Chondrocyte (in vitro differentiated cells): ENCODE measurements at regions not wholly inside any gene's neighbourhood (a gene's known extent, or its start where the extent isn't known, plus 50 kb on each side); places are given as distances from the start of the nearest gene placed in this dataset.

Experiments used
- DNase-seq: peaks from one replicate; pipeline ENCODE4 v3.0.0; 2021; ENCODE audit warnings: mixed read lengths, low spot score
- H3K27ac Mint-ChIP-seq: one replicate; pipeline ENCODE4 v1.8.0; 2021; ENCODE audit warnings: mild to moderate bottlenecking, moderate library complexity, mixed read lengths; ENCODE audit not compliant: unreplicated experiment
- H3K27me3 Mint-ChIP-seq: 2 replicates; pipeline ENCODE4 v1.8.0; 2021; ENCODE audit warnings: low read depth, mixed read lengths
- H3K36me3 Mint-ChIP-seq: 2 replicates; pipeline ENCODE4 v1.8.0; 2021; ENCODE audit warnings: low read depth, mixed read lengths
- H3K4me1 Mint-ChIP-seq: 2 replicates; pipeline ENCODE4 v1.8.0; 2021; ENCODE audit warnings: low read depth, mild to moderate bottlenecking, mixed read lengths
- H3K4me3 Mint-ChIP-seq: one replicate; pipeline ENCODE4 v1.8.0; 2021; ENCODE audit warnings: mild to moderate bottlenecking, moderate library complexity, mixed read lengths; ENCODE audit not compliant: unreplicated experiment
- H3K9me3 Mint-ChIP-seq: 2 replicates; pipeline ENCODE4 v1.8.0; 2021; ENCODE audit warnings: low read depth, mixed read lengths
- TF ChIP-seq, protein P1 (sequence below): fragments of 200-600 bp; sonication (generic); IDR thresholded peaks from 2 replicates; pipeline ENCODE4 v1.5.0; 2021; ENCODE audit warnings: antibody characterized with exemption, mild to moderate bottlenecking, moderate library complexity

DNA sequence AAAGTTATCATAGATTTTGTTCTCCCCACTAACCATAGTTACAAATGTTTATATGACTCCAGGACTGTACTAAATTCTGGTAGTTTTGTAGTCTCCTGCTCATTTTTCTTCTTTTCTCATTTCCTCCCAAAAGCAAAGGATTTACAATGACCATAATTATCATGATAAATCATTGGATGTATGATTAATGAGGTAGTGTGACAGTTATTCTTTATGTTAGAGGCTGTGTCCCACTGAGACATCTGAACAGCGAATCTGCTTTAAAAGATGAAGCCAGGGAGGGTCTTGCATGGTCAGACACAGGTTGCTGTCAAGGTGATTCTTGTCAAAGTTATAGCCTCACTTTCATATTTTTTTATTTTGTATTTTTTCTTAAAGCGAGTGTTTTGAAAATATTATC lies 285.2 kb upstream of the STXBP5 start:
- Mint-ChIP-seq H3K36me3 (no peaks in the 10 kb centered on the region), H3K27ac (no peak overlapping the region), H3K4me1 (peaks cover 25% of the 10 kb centered on the region), H3K9me3 (peaks cover 14% of the 10 kb centered on the region), H3K4me3 (no peak overlapping the region), H3K27me3 (no peaks in the 10 kb centered on the region)
- DNase-seq, result no peak
- TF ChIP-seq, protein P1, sequence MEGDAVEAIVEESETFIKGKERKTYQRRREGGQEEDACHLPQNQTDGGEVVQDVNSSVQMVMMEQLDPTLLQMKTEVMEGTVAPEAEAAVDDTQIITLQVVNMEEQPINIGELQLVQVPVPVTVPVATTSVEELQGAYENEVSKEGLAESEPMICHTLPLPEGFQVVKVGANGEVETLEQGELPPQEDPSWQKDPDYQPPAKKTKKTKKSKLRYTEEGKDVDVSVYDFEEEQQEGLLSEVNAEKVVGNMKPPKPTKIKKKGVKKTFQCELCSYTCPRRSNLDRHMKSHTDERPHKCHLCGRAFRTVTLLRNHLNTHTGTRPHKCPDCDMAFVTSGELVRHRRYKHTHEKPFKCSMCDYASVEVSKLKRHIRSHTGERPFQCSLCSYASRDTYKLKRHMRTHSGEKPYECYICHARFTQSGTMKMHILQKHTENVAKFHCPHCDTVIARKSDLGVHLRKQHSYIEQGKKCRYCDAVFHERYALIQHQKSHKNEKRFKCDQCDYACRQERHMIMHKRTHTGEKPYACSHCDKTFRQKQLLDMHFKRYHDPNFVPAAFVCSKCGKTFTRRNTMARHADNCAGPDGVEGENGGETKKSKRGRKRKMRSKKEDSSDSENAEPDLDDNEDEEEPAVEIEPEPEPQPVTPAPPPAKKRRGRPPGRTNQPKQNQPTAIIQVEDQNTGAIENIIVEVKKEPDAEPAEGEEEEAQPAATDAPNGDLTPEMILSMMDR, result no peak

DNA sequence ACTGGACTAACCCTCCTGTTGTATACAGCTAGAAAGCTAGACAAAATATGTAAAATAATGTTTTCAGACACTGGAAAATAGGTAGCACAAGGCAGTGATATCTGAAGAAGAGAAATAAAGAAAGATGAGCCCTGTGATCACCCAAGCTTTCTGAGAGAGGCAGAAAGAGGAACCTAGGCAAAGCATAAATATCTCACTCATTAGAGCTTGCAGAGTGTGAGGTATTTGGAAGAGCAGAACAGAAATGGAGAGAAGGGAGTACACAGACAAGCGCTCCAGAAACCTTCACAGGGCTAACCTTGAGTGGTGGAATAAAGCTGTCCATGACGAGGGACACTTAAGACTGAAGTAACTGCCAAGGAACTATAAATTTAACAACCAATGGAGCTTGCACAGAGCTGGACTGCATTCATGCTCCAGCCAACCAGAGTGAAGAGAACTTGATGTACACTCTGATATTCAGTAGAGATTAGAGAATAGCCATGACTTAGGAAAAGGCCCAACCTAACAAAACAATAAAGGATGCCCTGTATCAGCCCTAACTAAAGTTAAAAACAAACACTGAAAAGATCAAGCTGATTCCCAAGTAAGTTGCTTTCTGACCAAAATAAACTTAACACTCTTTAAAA lies 280.9 kb upstream of the STXBP5 start:
- no peak overlapping the region for H3K4me3 Mint-ChIP-seq
- H3K36me3 Mint-ChIP-seq, result no peaks in the 10 kb centered on the region
- TF ChIP-seq, protein P1, result no peak
- no peaks in the 10 kb centered on the region for H3K27me3 Mint-ChIP-seq
- no peak overlapping the region for H3K27ac Mint-ChIP-seq
- H3K9me3 Mint-ChIP-seq, result peaks cover 8% of the 10 kb centered on the region
- no peak for DNase-seq
- H3K4me1 Mint-ChIP-seq, result no peaks in the 10 kb centered on the region

DNA sequence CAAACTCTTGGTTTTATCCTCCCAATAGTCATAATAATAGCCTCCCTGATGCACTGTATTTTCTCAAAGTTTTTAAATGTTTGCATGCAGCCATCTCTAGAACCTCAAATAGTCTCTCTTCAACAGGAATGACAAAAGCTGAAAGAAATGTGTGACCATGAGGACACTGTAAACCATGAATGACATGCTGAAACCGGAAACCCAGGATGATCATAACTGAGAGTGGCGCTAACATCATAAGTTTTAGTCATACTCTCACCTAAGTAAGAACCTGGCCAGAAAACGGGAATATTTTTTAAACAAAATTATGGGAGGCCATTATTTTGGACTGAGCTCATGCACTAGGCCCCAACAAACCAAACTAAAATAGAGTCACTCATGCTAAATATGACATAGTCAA lies 278.4 kb upstream of the STXBP5 start:
- TF ChIP-seq, protein P1, result no peak
- no peak overlapping the region for H3K27ac Mint-ChIP-seq
- H3K9me3 Mint-ChIP-seq, result peaks cover 8% of the 10 kb centered on the region
- H3K4me1 Mint-ChIP-seq, result no peaks in the 10 kb centered on the region
- no peaks in the 10 kb centered on the region for H3K27me3 Mint-ChIP-seq
- no peak for DNase-seq
- H3K4me3 Mint-ChIP-seq, result no peak overlapping the region
- no peaks in the 10 kb centered on the region for H3K36me3 Mint-ChIP-seq

DNA sequence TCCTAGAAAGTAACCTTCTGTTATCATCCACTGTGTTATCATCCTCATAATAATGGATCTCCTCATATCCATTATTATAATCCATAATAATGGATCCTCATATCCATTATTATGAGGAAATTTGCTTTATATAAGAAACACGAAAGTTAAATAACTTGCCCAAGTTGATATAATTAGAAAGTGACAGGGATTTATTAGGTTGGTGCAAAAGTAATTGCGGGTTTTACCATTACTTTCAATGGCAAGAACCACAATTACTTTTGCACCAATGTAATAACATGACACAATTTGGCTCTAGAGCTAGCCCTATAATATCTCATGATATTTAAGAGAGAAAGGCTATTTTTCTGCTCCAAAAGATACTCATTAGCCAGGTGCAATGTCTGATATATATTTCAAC lies 275.7 kb upstream of the STXBP5 start:
- H3K4me1 Mint-ChIP-seq, result no peaks in the 10 kb centered on the region
- H3K27me3 Mint-ChIP-seq, result no peaks in the 10 kb centered on the region
- peaks cover 3% of the 10 kb centered on the region for H3K9me3 Mint-ChIP-seq
- no peak overlapping the region for H3K27ac Mint-ChIP-seq
- peaks cover 2% of the 10 kb centered on the region for H3K36me3 Mint-ChIP-seq
- no peak overlapping the region for H3K4me3 Mint-ChIP-seq
- TF ChIP-seq, protein P1, result no peak
- DNase-seq, result no peak

DNA sequence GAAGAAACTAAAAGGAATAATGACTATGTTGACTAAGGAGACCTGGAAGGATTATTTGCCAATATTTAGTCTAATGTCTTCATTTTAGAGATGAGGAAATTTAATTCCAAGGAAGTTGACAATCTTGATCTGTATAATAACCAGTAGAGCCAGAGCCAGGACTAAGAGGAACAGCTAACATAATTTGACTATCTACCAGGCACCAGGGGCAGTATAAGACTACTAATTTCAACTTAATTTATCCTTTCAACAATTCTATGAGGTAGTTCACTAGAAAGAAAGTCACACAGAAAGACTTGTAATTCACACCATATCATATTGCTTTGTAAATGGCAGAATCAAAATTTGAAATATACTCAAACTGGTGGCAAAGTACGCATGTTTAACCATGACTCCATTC lies 273.0 kb upstream of the STXBP5 start:
- Mint-ChIP-seq H3K27me3 (no peaks in the 10 kb centered on the region), H3K4me3 (no peak overlapping the region), H3K36me3 (peaks cover 2% of the 10 kb centered on the region), H3K27ac (no peak overlapping the region), H3K4me1 (no peaks in the 10 kb centered on the region), H3K9me3 (no peaks in the 10 kb centered on the region)
- TF ChIP-seq, protein P1, result peak; percentile 42
- no peak for DNase-seq
